Testis (tissue), 2 donors: ENCODE measurements at regions not wholly inside any gene's neighbourhood (a gene's known extent, or its start where the extent isn't known, plus 50 kb on each side); places are given as distances from the start of the nearest gene placed in this dataset.

Experiments used
- POLR2A ChIP-seq: fragments of 450-650 bp; IDR thresholded peaks from one replicate; pipeline ENCODE4 v1.6.1; 2017; ENCODE audit warnings: antibody characterized with exemption, mild to moderate bottlenecking, moderate library complexity
- TF ChIP-seq, protein P1 (sequence below), 3 experiments: fragments of 450-650 bp in 2 of 3; fragments of 200-600 bp in 1 of 3; sonication (generic) in 1 of 3; IDR thresholded peaks; one replicate each; pipeline ENCODE4 v1.5.1; 2016 to 2019; ENCODE audit warnings: antibody characterized with exemption in 3 of 3, mild to moderate bottlenecking in 2 of 3, moderate library complexity in 1 of 3

GRCh38 chr3:105140899-105141367 lies 225.8 kb upstream of the ALCAM start:
- TF ChIP-seq, protein P1, sequence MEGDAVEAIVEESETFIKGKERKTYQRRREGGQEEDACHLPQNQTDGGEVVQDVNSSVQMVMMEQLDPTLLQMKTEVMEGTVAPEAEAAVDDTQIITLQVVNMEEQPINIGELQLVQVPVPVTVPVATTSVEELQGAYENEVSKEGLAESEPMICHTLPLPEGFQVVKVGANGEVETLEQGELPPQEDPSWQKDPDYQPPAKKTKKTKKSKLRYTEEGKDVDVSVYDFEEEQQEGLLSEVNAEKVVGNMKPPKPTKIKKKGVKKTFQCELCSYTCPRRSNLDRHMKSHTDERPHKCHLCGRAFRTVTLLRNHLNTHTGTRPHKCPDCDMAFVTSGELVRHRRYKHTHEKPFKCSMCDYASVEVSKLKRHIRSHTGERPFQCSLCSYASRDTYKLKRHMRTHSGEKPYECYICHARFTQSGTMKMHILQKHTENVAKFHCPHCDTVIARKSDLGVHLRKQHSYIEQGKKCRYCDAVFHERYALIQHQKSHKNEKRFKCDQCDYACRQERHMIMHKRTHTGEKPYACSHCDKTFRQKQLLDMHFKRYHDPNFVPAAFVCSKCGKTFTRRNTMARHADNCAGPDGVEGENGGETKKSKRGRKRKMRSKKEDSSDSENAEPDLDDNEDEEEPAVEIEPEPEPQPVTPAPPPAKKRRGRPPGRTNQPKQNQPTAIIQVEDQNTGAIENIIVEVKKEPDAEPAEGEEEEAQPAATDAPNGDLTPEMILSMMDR (IDR thresholded peaks at IDR 0.05), result no peak
- no peak for TF ChIP-seq POLR2A
